ENCODE measurements at regions not wholly inside any gene's neighbourhood (a gene's known extent, or its start where the extent isn't known, plus 50 kb on each side); places are given as distances from the start of the nearest gene placed in this dataset.

GRCh38 chr4:14449308-14449707 lies 553.0 kb upstream of the CPEB2 start:
- DNase-seq (ENCODE audit: low read depth): no peak

DNA sequence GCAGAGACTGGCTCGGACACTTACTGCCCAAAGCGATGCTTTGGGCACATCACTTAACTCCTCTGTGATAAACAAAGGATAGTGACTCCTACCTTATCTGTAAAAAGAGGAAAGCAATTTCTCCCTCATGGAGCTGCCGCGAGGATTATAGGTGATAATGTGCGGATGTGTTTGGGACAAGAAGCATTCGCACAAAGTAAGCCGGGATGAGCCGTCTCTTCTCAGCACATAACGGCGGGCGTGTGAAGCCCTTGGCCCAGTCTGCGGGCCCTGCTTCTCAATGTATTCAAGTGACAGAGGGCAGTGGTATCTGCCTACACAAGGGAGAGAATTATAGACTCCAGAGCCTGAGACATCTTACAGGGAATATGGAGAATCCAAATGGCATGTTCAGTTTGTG lies 550.3 kb upstream of the CPEB2 start:
- DNase-seq (ENCODE audit: low read depth): no peak

DNA sequence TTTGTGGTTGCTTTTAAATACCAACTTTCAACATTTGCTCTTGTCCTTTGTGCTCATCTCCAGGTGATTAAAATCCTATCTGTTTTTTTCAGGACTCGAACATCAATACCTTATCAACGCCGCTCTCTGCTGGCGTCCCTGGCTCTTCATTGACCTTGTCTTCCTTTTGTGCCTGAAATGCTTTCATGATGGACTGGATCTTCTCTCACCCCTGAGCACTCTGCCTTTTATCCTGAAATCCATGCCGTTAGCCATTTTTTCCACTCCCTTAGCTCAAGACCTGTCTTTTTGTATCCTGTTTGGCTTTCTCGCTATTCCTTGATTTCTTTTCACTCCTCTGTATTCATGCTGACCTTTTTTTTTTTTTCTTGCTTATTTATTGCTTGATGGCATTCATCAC lies 549.5 kb upstream of the CPEB2 start:
- DNase-seq (ENCODE audit: low read depth): no peak

GRCh38 chr4:14458463-14458862 lies 543.8 kb upstream of the CPEB2 start:
- no peak for DNase-seq (ENCODE audit: low read depth)

- DNase-seq (ENCODE audit: low read depth): no peak
Measured at GRCh38 chr4:14465057-14465456, 537.2 kb upstream of the CPEB2 start.

GRCh38 chr4:14465507-14465906 lies 536.8 kb upstream of the CPEB2 start:
- DNase-seq (ENCODE audit: low read depth): no peak

- no peak for DNase-seq (ENCODE audit: low read depth)
Measured at GRCh38 chr4:14478504-14478903, 523.8 kb upstream of the CPEB2 start.

DNA sequence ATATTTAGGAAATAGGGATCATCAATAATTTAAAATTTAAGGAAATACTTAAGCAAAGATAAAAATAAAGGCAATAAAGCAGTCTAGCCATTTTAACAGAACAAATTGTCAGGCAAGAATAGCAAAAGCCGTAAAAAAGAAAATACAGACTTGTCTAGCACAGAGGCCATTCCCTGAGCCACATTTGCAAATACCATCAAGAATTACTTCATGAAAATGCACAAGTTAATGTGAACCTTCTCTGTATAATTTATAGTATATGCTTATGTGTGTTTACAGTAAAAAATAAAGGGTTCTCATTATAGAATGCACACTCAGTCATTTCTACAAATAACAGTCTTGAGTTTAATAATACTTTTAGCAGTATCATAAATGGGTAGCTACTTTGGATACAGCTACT lies 505.9 kb upstream of the CPEB2 start:
- DNase-seq (ENCODE audit: low read depth): no peak

GRCh38 chr4:14496969-14497368 lies 505.3 kb upstream of the CPEB2 start:
- DNase-seq (ENCODE audit: low read depth): no peak

DNA sequence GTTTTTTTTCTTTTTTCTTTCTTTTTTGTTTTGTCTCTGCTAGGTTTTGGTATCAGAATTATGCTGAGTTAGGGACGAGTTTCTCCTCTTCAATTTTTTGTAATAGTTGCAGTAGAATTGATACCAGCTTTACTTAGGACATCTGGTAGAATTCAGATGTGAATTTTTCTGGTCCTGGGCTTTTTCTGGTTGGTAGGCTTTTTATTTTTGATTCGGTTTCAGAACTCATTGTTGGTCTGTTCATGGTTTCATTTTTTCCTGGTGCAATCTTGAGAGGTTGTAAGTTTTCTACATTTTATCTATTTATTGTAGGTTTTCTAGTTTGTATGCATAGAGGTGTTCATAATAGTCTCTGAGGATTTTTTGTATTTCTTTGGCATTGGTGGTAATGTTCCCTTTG lies 498.1 kb upstream of the CPEB2 start:
- DNase-seq (ENCODE audit: low read depth): no peak

- DNase-seq (ENCODE audit: low read depth): no peak
Measured at GRCh38 chr4:14513471-14513870, 488.8 kb upstream of the CPEB2 start.

- DNase-seq (ENCODE audit: low read depth): no peak
Measured at GRCh38 chr4:14515556-14515955, 486.7 kb upstream of the CPEB2 start.

DNA sequence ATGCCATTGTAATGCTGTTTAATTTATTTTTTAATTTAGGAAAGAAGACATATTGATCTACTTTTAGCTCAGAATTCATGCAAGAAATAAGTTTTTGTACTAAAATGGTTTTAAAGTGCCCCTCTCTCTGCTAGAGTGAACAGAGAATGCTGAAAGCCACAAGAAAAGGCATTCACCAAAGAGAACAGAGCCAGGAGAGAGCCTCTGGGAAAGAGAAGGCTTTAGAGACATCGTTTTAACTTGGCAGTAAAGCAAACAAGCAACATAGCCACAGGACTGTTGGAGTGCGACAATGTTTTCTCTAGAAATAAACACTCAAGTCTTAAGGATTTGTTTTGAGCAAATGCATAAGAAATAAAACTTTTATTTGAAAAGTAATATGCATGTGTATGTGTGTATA lies 484.1 kb upstream of the CPEB2 start:
- DNase-seq (ENCODE audit: low read depth): no peak

DNA sequence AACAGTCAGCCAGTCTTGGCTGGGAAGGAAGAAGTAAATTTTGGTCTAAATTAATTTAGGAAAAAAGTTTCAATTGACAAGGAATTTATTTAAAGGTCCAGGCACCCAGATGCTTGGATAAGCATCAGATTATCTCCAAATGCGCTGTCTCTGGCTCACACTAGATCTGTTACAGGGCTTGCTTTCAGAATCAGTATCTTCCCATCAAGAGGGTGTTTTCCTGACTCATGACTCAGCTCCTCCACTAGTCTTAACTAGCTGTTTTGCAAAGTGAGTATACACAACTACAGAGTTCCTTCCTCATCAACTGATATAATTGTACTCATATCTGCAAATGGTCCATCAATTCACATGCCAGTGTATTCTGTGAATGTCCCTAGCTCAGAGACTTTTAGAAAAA lies 482.1 kb upstream of the CPEB2 start:
- no peak for DNase-seq (ENCODE audit: low read depth)

GRCh38 chr4:14524276-14524675 lies 478.0 kb upstream of the CPEB2 start:
- no peak for DNase-seq (ENCODE audit: low read depth)

GRCh38 chr4:14528918-14529317 lies 473.4 kb upstream of the CPEB2 start:
- DNase-seq (ENCODE audit: low read depth): no peak

- DNase-seq (ENCODE audit: low read depth): no peak
Measured at GRCh38 chr4:14529653-14530052, 472.6 kb upstream of the CPEB2 start.

- DNase-seq (ENCODE audit: low read depth): no peak
Measured at GRCh38 chr4:14532436-14532835, 469.8 kb upstream of the CPEB2 start.

- no peak for DNase-seq (ENCODE audit: low read depth)
Measured at GRCh38 chr4:14539246-14539645, 463.0 kb upstream of the CPEB2 start.

GRCh38 chr4:14545163-14545562 lies 457.1 kb upstream of the CPEB2 start:
- no peak for DNase-seq (ENCODE audit: low read depth)

DNA sequence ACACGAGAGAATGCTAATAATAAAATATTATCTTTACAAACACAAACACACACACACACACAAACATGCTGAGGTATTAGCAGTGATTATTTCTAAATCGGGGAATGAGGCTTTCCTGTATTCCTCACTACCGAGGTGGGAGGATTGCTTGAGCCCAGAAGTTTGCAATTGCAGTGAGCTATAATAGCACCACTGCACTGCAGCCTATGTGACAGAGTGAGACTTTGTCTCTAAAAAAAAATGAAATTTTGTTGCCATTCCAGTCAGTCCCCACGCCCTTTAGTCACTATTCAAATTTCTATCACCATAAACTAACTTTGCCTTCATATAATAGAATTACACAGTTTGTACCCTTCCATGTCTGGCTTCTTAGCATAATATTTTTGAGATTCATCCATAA lies 456.5 kb upstream of the CPEB2 start:
- no peak for DNase-seq (ENCODE audit: low read depth)

DNA sequence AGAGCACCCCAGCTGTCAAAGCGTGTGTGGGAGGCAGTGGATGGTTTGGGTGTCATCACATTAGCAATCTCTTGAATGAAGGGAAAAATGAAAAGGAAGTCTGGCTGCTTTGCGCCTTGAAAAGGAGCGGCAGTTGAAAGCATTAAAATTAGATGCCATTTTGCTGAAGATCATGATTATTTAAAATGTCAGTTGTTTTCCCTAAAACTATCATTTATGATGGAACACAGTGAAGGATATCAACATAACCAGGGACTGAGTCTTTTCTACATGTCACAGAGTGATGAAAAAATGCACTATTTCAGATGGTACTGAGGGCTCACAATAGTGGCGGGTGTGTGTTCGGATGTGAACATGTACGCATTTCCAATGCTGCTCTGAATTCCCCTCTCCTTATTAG lies 450.2 kb upstream of the CPEB2 start:
- DNase-seq (ENCODE audit: low read depth): no peak

DNA sequence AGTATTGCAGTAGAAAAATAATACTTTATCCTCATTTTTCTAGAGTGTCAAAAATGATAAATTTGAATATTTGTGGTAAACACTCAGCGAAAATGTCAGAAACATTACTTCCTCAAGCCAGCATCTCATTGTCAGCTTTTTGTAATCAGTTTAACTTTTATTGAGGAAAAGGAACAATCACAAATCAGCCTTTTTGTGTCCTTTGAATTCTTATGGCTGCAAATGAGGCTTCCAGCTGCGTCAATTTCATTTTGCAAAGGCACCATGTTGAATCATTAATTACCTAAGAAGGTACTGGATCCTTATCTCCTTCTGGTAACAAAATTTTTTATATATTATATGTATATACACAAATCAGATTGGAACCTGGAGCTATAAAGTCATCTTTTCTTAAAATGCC lies 442.6 kb upstream of the CPEB2 start:
- DNase-seq (ENCODE audit: low read depth): no peak

DNA sequence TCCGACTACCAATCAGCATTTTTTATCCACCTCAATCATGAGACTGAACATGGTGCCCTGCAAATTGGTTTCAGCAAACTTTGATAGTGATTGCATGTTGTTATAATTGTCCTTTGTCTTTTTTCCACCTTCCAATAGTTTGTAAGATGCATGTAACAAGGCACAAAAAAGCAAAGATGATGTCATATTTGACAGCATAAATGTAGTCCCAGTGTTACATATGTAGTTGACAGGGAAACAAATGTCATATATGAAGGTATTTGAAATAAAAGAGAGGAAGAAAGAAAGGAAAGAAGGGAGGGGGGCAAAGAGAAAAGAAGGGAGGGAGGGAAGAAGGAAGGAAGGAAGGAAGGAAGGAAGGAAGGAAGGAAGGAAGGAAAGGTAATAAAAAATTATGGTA lies 441.7 kb upstream of the CPEB2 start:
- DNase-seq (ENCODE audit: low read depth): no peak

GRCh38 chr4:14562901-14563300 lies 439.4 kb upstream of the CPEB2 start:
- no peak for DNase-seq (ENCODE audit: low read depth)
